ENCODE measurements at regions not wholly inside any gene's neighbourhood (a gene's known extent, or its start where the extent isn't known, plus 50 kb on each side); places are given as distances from the start of the nearest gene placed in this dataset.

- Histone ChIP-seq H3K27me3 (no peaks in the 10 kb centered on the region), H3K4me3 (no peak overlapping the region), H3K36me3 (no peaks in the 10 kb centered on the region), H3K9me3 (no peaks in the 10 kb centered on the region), H3K4me1 (ENCODE audit: insufficient read depth) (no peaks in the 10 kb centered on the region), H3K27ac (no peak overlapping the region)
- DNase-seq, result no peak
- 79 to 93% (median 86%) methylated on average over 1 of the region's 1 CpG for WGBS, 3 donors
- intact Hi-C loops (cut with DNase I), result no loop called here
- TF ChIP-seq EP300 (IDR thresholded peaks at IDR 0.05) (no peak), POLR2A (IDR thresholded peaks at IDR 0.05) (no peak), CTCF (IDR thresholded peaks at IDR 0.05) (no peak)
Observed at GRCh38 chr4:120472447-120473131, 405.9 kb upstream of the MAD2L1 start.

GRCh38 chr4:120466429-120466828 is 399.8 kb upstream of the MAD2L1 start:
- Histone ChIP-seq H3K4me3 (no peak overlapping the region), H3K9me3 (no peaks in the 10 kb centered on the region), H3K27ac (no peak overlapping the region), H3K4me1 (ENCODE audit: insufficient read depth) (no peaks in the 10 kb centered on the region), H3K27me3 (no peaks in the 10 kb centered on the region), H3K36me3 (no peaks in the 10 kb centered on the region)
- no peak for DNase-seq
- TF ChIP-seq CTCF (IDR thresholded peaks at IDR 0.05) (no peak), EP300 (IDR thresholded peaks at IDR 0.05) (no peak), POLR2A (IDR thresholded peaks at IDR 0.05) (no peak)
- intact Hi-C loops (cut with DNase I), result no loop called here
- WGBS, 3 donors, result 50 to 60% (median 54%) methylated on average over 3 of the region's 3 CpGs

GRCh38 chr4:120454788-120455187 is 388.1 kb upstream of the MAD2L1 start:
- intact Hi-C loops (cut with DNase I), result no loop called here
- Histone ChIP-seq H3K9me3 (no peaks in the 10 kb centered on the region), H3K36me3 (no peaks in the 10 kb centered on the region), H3K27me3 (no peaks in the 10 kb centered on the region), H3K4me3 (no peak overlapping the region), H3K27ac (no peak overlapping the region), H3K4me1 (ENCODE audit: insufficient read depth) (no peaks in the 10 kb centered on the region)
- TF ChIP-seq EP300 (IDR thresholded peaks at IDR 0.05), result no peak
- TF ChIP-seq CTCF (IDR thresholded peaks at IDR 0.05), result no peak
- no peak for TF ChIP-seq POLR2A (IDR thresholded peaks at IDR 0.05)
- DNase-seq, result no peak

- TF ChIP-seq POLR2A (IDR thresholded peaks at IDR 0.05) (no peak), EP300 (IDR thresholded peaks at IDR 0.05) (no peak), CTCF (IDR thresholded peaks at IDR 0.05) (no peak)
- Histone ChIP-seq H3K27ac (no peak overlapping the region), H3K9me3 (no peaks in the 10 kb centered on the region), H3K27me3 (no peaks in the 10 kb centered on the region), H3K36me3 (no peaks in the 10 kb centered on the region), H3K4me1 (ENCODE audit: insufficient read depth) (no peaks in the 10 kb centered on the region), H3K4me3 (no peak overlapping the region)
- no peak for DNase-seq
- intact Hi-C loops (cut with DNase I), result no loop called here
- WGBS, 3 donors, result 85 to 95% (median 89%) methylated on average over 1 of the region's 1 CpG
Observed at GRCh38 chr4:120452536-120452935, 385.9 kb upstream of the MAD2L1 start.

Measured in ovary (tissue), 7 donors.